Retina (tissue), 1 donor: ENCODE measurements at regions not wholly inside any gene's neighbourhood (a gene's known extent, or its start where the extent isn't known, plus 50 kb on each side); places are given as distances from the start of the nearest gene placed in this dataset.

Experiments used
- DNase-seq: peaks from one replicate; pipeline ENCODE4 v3.0.0-alpha.2; 2016

GRCh38 chr11:103736315-103737036 lies 300.0 kb upstream of the DDI1 start:
- DNase-seq: no peak

- DNase-seq: no peak
These were observed 299.3 kb upstream of the DDI1 start for GRCh38 chr11:103737037-103737622.

GRCh38 chr11:103737747-103738146 lies 298.7 kb upstream of the DDI1 start:
- no peak for DNase-seq

GRCh38 chr11:103739074-103739796 lies 297.2 kb upstream of the DDI1 start:
- DNase-seq: peak; percentile 22

- no peak for DNase-seq
These were observed 291.8 kb upstream of the DDI1 start for GRCh38 chr11:103744496-103745153.

GRCh38 chr11:103749158-103749557 lies 287.3 kb upstream of the DDI1 start:
- no peak for DNase-seq

- DNase-seq: no peak
These were observed 267.6 kb upstream of the DDI1 start for GRCh38 chr11:103768816-103769215.

- DNase-seq: no peak
These were observed 263.4 kb upstream of the DDI1 start for GRCh38 chr11:103773059-103773458.

- no peak for DNase-seq
These were observed 262.9 kb upstream of the DDI1 start for GRCh38 chr11:103773537-103773936.

- no peak for DNase-seq
These were observed 257.4 kb upstream of the DDI1 start for GRCh38 chr11:103779054-103779453.

GRCh38 chr11:103789952-103790351 lies 246.5 kb upstream of the DDI1 start:
- no peak for DNase-seq

GRCh38 chr11:103792981-103793468 lies 243.4 kb upstream of the DDI1 start:
- no peak for DNase-seq

- no peak for DNase-seq
These were observed 242.2 kb upstream of the DDI1 start for GRCh38 chr11:103794262-103794661.

- no peak for DNase-seq
These were observed 238.4 kb upstream of the DDI1 start for GRCh38 chr11:103798026-103798425.

- DNase-seq: no peak
These were observed 238.0 kb upstream of the DDI1 start for GRCh38 chr11:103798446-103798845.

- DNase-seq: no peak
These were observed 235.9 kb upstream of the DDI1 start for GRCh38 chr11:103800406-103801114.

- no peak for DNase-seq
These were observed 233.4 kb upstream of the DDI1 start for GRCh38 chr11:103803062-103803461.

GRCh38 chr11:103805688-103806009 lies 230.8 kb upstream of the DDI1 start:
- DNase-seq: no peak

GRCh38 chr11:103806130-103806895 lies 230.1 kb upstream of the DDI1 start:
- DNase-seq: no peak

GRCh38 chr11:103807806-103808205 lies 228.6 kb upstream of the DDI1 start:
- DNase-seq: no peak

- DNase-seq: no peak
These were observed 228.2 kb upstream of the DDI1 start for GRCh38 chr11:103808252-103808651.

- DNase-seq: peak; percentile 27
These were observed 224.5 kb upstream of the DDI1 start for GRCh38 chr11:103811870-103812455.
